HepG2 (cell line): ENCODE measurements at regions not wholly inside any gene's neighbourhood (a gene's known extent, or its start where the extent isn't known, plus 50 kb on each side); places are given as distances from the start of the nearest gene placed in this dataset.

Experiments used
- ATAC-seq: fragments of 200-7000 bp; cut with Tn5 transposase; 3 replicates; pipeline ENCODE4 v1.9.1; 2020; ENCODE audit warnings: mild to moderate bottlenecking, moderate library complexity
- BruUV-seq: library from RNA; stranded (reverse); fragments of 400-500 nt; replicated peaks from 2 replicates; lab custom pipeline; 2021; lab: Mats Ljungman, UMichigan
- CTCF ChIA-PET: fragments of 300-600 bp; formaldehyde crosslinking; extraction: SDS; loops from one replicate; lab custom pipeline; 2021; ENCODE audit warnings: low total read pairs, inconsistent platforms, low intra/inter-chr PET ratio; lab: Yijun Ruan, JAX
- POLR2A ChIA-PET: fragments of 350-600 bp; sonication (Branson Sonifier 250); formaldehyde crosslinking; loops from one replicate; lab custom pipeline; 2020; ENCODE audit warnings: antibody characterized with exemption, inconsistent platforms; lab: Yijun Ruan, JAX
- DNase-seq: peaks from one replicate; pipeline ENCODE4 v3.0.0-alpha.2; 2015; ENCODE audit warnings: low spot score
- FAIRE-seq: peaks from 3 replicates; lab custom pipeline; 2011; peaks lifted over from hg19 to GRCh38; lab: Jason Lieb, UNC
- H2AFZ ChIP-seq: one replicate; pipeline ENCODE4 v1.6.1; 2011; ENCODE audit warnings: low read length, inconsistent platforms
- H3K27ac ChIP-seq: fragments of 300-600 bp; 3 replicates; pipeline ENCODE4 v1.8.0; 2011; ENCODE audit warnings: mixed run types, mild to moderate bottlenecking, mixed read lengths, low read length, inconsistent platforms; ENCODE audit not compliant: insufficient read depth; ENCODE audit errors: extremely low read length
- H3K27me3 ChIP-seq, 2 experiments: fragments of 200-600 bp in 1 of 2; 2 replicates in 1 of 2; 3 replicates in 1 of 2; pipeline versions ENCODE4 v1.6.0 to v1.8.0; 2011; ENCODE audit warnings: low read length in 2 of 2, mild to moderate bottlenecking in 2 of 2, moderate library complexity in 2 of 2, inconsistent platforms in 1 of 2; ENCODE audit not compliant: insufficient read depth in 2 of 2, control insufficient read depth in 1 of 2
- H3K36me3 ChIP-seq, 2 experiments: fragments of 200-600 bp in 1 of 2; replicated peaks in 1 of 2; 2 replicates in 1 of 2; 3 replicates in 1 of 2; pipeline versions ENCODE4 v1.5.1 to v1.8.0; 2011; ENCODE audit warnings: low read length in 2 of 2, inconsistent platforms in 1 of 2; ENCODE audit not compliant: insufficient read depth in 2 of 2, control insufficient read depth in 1 of 2
- H3K4me1 ChIP-seq: 2 replicates; pipeline ENCODE4 v1.5.1; 2012; ENCODE audit warnings: low read length, inconsistent platforms; ENCODE audit not compliant: insufficient read depth
- H3K4me2 ChIP-seq: 2 replicates; pipeline ENCODE4 v1.6.0; 2011; ENCODE audit warnings: low read depth, low read length, inconsistent platforms
- H3K4me3 ChIP-seq, 3 experiments: fragments of 200-600 bp in 1 of 3; sonication (generic), shearing (Covaris generic) in 1 of 3; replicated peaks in 1 of 3; 2 replicates each; pipeline ENCODE4 v1.5.1; 2011 to 2016; ENCODE audit warnings: low read length in 3 of 3, inconsistent platforms in 2 of 3, low read depth in 2 of 3, mild to moderate bottlenecking in 2 of 3, control low read depth in 1 of 3, mixed read lengths in 1 of 3; ENCODE audit not compliant: insufficient read depth in 1 of 3
- H3K79me2 ChIP-seq: one replicate; pipeline ENCODE4 v1.6.1; 2011; ENCODE audit warnings: low read length, inconsistent platforms; ENCODE audit not compliant: insufficient read depth
- H3K9ac ChIP-seq: 2 replicates; pipeline ENCODE4 v1.6.0; 2011; ENCODE audit warnings: mild to moderate bottlenecking, low read depth, low read length, inconsistent platforms; ENCODE audit not compliant: insufficient read depth
- H3K9me3 ChIP-seq: 2 replicates; pipeline ENCODE4 v1.5.1; 2012; ENCODE audit warnings: mild to moderate bottlenecking, low read length
- H4K20me1 ChIP-seq: 2 replicates; pipeline ENCODE4 v1.6.0; 2011; ENCODE audit warnings: inconsistent platforms, mild to moderate bottlenecking, low read length, moderate library complexity; ENCODE audit not compliant: insufficient read depth
- AHDC1 ChIP-seq: sonication (generic); formaldehyde crosslinking; IDR thresholded peaks from 2 replicates; pipeline ENCODE4 v1.5.1; 2020; ENCODE audit warnings: mild to moderate bottlenecking, missing genetic modification reagents, borderline replicate concordance
- CBFB ChIP-seq: sonication (generic); formaldehyde crosslinking; IDR thresholded peaks from 2 replicates; pipeline ENCODE4 v1.4.0; 2020; ENCODE audit warnings: missing genetic modification reagents
- CBX2 ChIP-seq, 2 experiments: fragments of 200-600 bp in 1 of 2; sonication (generic); formaldehyde crosslinking in 1 of 2; IDR thresholded peaks; 2 replicates each; pipeline versions ENCODE4 v1.7.0 to v1.8.1; 2018 to 2022; ENCODE audit warnings: low read depth in 2 of 2, low read length in 1 of 2, mild to moderate bottlenecking in 1 of 2, missing genetic modification reagents in 1 of 2
- FOXO1 ChIP-seq: sonication (generic); formaldehyde crosslinking; IDR thresholded peaks from 2 replicates; pipeline ENCODE4 v1.4.0; 2020; ENCODE audit warnings: missing genetic modification reagents
- KDM3A ChIP-seq: IDR thresholded peaks from 2 replicates; pipeline ENCODE4 v1.6.1; 2018; ENCODE audit warnings: low read depth, missing compliant biosample characterization
- POGK ChIP-seq: sonication (generic); formaldehyde crosslinking; conservative IDR thresholded peaks from 2 replicates; pipeline ENCODE4 v1.8.0; 2022; ENCODE audit warnings: mild to moderate bottlenecking, moderate library complexity, missing genetic modification reagents
- RARA ChIP-seq: IDR thresholded peaks from 2 replicates; pipeline ENCODE4 v1.6.1; 2016; ENCODE audit warnings: missing genetic modification reagents, missing compliant biosample characterization
- TFE3 ChIP-seq: IDR thresholded peaks from 2 replicates; pipeline ENCODE4 v1.6.1; 2016
- ZFX ChIP-seq: sonication (generic); formaldehyde crosslinking; IDR thresholded peaks from 2 replicates; pipeline ENCODE4 v1.4.0; 2020; ENCODE audit warnings: mild to moderate bottlenecking, low read depth, missing genetic modification reagents, moderate library complexity
- ZNF282 ChIP-seq: fragments of 450-650 bp; IDR thresholded peaks from 2 replicates; pipeline ENCODE4 v1.6.1; 2018; ENCODE audit not compliant: partially characterized antibody
- ZNF484 ChIP-seq: sonication (generic); formaldehyde crosslinking; IDR thresholded peaks from 2 replicates; pipeline ENCODE4 v1.5.1; 2020; ENCODE audit warnings: mild to moderate bottlenecking, low read depth, missing genetic modification reagents, borderline replicate concordance
- ZNF724P ChIP-seq: sonication (generic); formaldehyde crosslinking; IDR thresholded peaks from 2 replicates; pipeline ENCODE4 v1.8.0; 2022; ENCODE audit warnings: missing genetic modification reagents, borderline replicate concordance
- WGBS: methylation state at CpG from one replicate; pipeline ENCODE4 v1.1.6; 2017; ENCODE audit warnings: low lambda C conversion rate; 5-methylcytosine and 5-hydroxymethylcytosine counted together
- in situ Hi-C: cut with HindIII; loops from 2 replicates; pipeline ENCODE4 v1.10.0; 2017; ENCODE audit warnings: low pct_unique_long_range_greater_than_20kb; ENCODE audit not compliant: extremely low pct_ligation_motif_present
- intact Hi-C: fragments of 100-400 bp; cut with micrococcal nuclease; formaldehyde crosslinking; loops from one replicate; pipeline ENCODE4 v1.10.0; 2022; ENCODE audit not compliant: unreplicated experiment
- TF ChIP-seq, protein P1 (sequence below): IDR thresholded peaks from 2 replicates; pipeline ENCODE4 v1.6.1; 2012; ENCODE audit warnings: inconsistent platforms
- TF ChIP-seq, protein P2 (sequence below): sonication (generic); formaldehyde crosslinking; IDR thresholded peaks from 2 replicates; pipeline ENCODE4 v1.4.0; 2020; ENCODE audit warnings: mild to moderate bottlenecking, missing genetic modification reagents

DNA sequence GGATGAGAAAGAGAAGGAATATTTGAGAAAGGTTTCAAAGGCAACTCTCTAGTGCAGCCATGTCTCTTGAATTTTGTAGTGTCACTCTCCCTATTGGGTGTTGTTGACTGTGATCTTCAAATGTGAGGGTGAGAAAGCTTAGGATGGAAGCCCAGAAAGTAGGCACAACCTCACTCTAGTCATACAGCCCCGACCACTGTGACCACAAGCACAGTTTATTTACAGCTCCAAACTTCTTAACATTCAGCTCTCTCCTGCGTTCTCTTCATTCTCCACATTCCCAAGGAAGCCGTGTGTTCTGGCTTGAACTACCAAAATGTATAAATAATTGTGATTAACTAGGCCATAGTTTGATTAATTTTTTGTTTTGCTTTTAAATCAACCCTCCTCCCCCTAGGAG lies 542.9 kb downstream of the LRRC70 start:
- ChIA-PET CTCF (no interaction called here), POLR2A (no interaction called here)
- Histone ChIP-seq H4K20me1 (no peaks in the 10 kb centered on the region), H3K36me3 (no peaks in the 10 kb centered on the region), H3K4me3 (no peak overlapping the region), H3K27ac (no peak overlapping the region), H3K9me3 (no peaks in the 10 kb centered on the region), H3K4me2 (no peak overlapping the region), H3K9ac (no peak overlapping the region), H3K27me3 (no peaks in the 10 kb centered on the region), H3K79me2 (no peaks in the 10 kb centered on the region), H3K4me1 (no peaks in the 10 kb centered on the region), H2AFZ (no peak overlapping the region)
- intact Hi-C loops (no loop called here), in situ Hi-C loops (no loop called here)
- DNase-seq (no peak), FAIRE-seq (no peak), ATAC-seq (no peak)
- BruUV-seq = no TSS peak
- WGBS = 7% methylated on average over 3 of the region's 3 CpGs
- TF ChIP-seq ZNF282 = no peak
- TF ChIP-seq FOXO1 (CRISPR knock-in tag) = no peak
- TF ChIP-seq, protein P1, sequence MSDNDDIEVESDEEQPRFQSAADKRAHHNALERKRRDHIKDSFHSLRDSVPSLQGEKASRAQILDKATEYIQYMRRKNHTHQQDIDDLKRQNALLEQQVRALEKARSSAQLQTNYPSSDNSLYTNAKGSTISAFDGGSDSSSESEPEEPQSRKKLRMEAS = no peak
- no peak for TF ChIP-seq AHDC1 (CRISPR knock-in tag)
- TF ChIP-seq, protein P2, sequence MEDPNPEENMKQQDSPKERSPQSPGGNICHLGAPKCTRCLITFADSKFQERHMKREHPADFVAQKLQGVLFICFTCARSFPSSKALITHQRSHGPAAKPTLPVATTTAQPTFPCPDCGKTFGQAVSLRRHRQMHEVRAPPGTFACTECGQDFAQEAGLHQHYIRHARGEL (CRISPR knock-in tag) = no peak
- no peak for TF ChIP-seq ZNF724P (CRISPR knock-in tag)
- no peak for TF ChIP-seq CBFB (CRISPR knock-in tag)
- TF ChIP-seq KDM3A = no peak
- no peak for TF ChIP-seq CBX2 (IDR thresholded peaks at IDR 0.05; ENCODE audit: low read depth, low read length)
- TF ChIP-seq CBX2 (CRISPR knock-in tag; IDR thresholded peaks at IDR 0.05; ENCODE audit: low read depth) = no peak
- no peak for TF ChIP-seq TFE3 (CRISPR knock-in tag)
- no peak for TF ChIP-seq ZNF484 (CRISPR knock-in tag)
- no peak for TF ChIP-seq POGK
- no peak for TF ChIP-seq ZFX
- no peak for TF ChIP-seq RARA (CRISPR knock-in tag)
